Peyer's patch (tissue), 4 donors: ENCODE measurements at regions not wholly inside any gene's neighbourhood (a gene's known extent, or its start where the extent isn't known, plus 50 kb on each side); places are given as distances from the start of the nearest gene placed in this dataset.

Experiments
- POLR2A ChIP-seq, 2 donors: fragments of 450-650 bp; IDR thresholded peaks; one replicate each; pipeline ENCODE4 v1.5.1; 2017; ENCODE audit warnings: antibody characterized with exemption in 2 of 2, mild to moderate bottlenecking in 2 of 2, moderate library complexity in 2 of 2
- TF ChIP-seq, protein P1 (sequence below), 6 experiments: fragments of 450-650 bp in 4 of 6; fragments of 200-600 bp in 2 of 6; sonication (generic) in 1 of 6; IDR thresholded peaks; one replicate each; pipeline ENCODE4 v1.5.1; 2017 to 2019; ENCODE audit warnings: antibody characterized with exemption in 6 of 6, mild to moderate bottlenecking in 3 of 6, moderate library complexity in 1 of 6

- TF ChIP-seq, protein P1, sequence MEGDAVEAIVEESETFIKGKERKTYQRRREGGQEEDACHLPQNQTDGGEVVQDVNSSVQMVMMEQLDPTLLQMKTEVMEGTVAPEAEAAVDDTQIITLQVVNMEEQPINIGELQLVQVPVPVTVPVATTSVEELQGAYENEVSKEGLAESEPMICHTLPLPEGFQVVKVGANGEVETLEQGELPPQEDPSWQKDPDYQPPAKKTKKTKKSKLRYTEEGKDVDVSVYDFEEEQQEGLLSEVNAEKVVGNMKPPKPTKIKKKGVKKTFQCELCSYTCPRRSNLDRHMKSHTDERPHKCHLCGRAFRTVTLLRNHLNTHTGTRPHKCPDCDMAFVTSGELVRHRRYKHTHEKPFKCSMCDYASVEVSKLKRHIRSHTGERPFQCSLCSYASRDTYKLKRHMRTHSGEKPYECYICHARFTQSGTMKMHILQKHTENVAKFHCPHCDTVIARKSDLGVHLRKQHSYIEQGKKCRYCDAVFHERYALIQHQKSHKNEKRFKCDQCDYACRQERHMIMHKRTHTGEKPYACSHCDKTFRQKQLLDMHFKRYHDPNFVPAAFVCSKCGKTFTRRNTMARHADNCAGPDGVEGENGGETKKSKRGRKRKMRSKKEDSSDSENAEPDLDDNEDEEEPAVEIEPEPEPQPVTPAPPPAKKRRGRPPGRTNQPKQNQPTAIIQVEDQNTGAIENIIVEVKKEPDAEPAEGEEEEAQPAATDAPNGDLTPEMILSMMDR (IDR thresholded peaks at IDR 0.05) = no peak
- TF ChIP-seq POLR2A (IDR thresholded peaks at IDR 0.05) = no peak
Observed at GRCh38 chr6:40330301-40330721, 256.9 kb downstream of the LRFN2 start.
